HG03139 (cell line): ENCODE measurements at regions not wholly inside any gene's neighbourhood (a gene's known extent, or its start where the extent isn't known, plus 50 kb on each side); places are given as distances from the start of the nearest gene placed in this dataset.
"Not testable (repeated sequence)": the region's sequence is repeated elsewhere in the genome, so short reads cannot be mapped to it uniquely, and the experiment has no call there.

Experiments used
- ATAC-seq: cut with Tn5 transposase; IDR thresholded peaks from one replicate; pipeline ENCODE4 v1.9.1; 2021; ENCODE audit not compliant: unreplicated experiment

DNA sequence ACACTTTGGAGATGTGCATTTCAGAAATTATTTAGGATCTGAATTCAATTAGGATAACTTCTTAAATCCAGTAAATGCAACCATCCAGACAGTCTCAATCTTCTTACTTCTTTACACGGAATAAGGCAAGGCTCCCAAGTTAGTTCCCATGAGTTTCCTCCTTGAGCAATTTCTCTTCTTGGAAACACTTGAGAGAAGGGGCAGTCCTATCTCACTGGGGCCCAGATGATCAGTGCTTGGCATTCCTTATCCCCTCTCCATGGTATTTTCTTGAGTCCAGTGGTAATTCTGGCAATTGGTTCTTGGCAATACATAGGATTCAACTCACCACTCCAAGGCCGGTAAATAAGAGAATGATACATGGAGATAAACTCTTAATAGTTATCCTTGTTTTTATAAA, 87.1 kb upstream of the PTHLH start:
- ATAC-seq, result no peak

DNA sequence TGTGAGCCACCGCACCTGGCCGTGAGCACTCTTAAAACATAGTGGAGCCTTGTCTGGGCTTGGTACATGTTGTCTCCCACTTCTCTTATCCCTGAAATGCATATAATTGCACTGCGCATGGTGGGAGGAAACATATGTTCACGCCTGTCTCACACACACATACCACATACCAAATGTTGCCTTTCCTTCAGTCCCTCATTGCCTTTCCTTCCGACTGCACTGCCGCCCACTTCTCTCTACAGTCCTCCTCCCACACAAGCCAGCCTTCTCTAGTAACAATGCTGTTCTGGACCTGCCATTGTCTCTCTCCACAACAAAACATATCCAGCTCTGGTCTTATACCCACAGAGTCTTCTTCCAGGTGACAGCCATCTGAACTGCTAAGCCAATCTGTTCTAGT, 88.3 kb upstream of the PTHLH start:
- no peak for ATAC-seq

DNA sequence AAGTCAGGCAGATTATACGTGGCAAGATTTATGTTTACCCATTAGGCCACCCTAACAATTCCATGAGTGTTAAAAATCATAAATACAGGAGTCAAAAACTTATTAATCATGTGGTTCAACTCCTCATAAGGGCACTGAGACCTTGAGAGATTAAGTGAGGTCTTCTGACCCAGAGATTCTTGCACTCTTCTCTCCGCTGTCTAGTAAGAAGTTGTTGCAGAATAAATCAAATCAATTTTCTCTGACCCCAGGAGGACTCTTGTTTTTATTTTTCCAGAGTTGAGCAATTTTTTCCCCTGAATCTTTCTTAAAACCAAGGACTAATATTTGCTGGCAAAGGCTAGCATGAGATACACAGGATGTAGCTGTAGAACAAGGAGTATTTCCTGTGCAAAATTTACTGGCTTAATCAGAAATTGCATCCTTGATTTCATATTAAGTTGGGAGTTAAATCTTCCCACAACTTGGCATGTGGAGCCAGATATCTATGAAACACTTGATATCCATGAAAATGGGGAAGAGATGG, 90.9 kb upstream of the PTHLH start:
- no peak for ATAC-seq

DNA sequence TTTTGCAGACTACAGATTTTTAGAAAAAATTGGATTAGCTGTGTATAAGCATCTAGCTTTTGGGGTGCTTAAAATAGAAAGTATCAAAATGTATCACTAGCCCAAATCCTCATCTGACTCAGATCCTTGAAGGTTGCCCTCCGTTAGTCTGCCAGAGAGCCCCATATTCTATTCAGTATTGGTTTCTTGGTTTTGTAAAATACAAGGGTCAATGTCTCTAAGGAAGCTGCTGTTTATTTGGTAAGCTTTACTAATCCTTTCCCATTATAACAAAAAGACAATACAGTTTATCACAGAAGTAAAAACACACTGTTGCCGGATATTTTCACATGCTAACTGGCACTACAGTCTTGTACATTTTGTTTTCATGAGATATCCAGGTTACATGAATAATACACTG, 92.8 kb upstream of the PTHLH start:
- ATAC-seq, result no peak

- ATAC-seq, result no peak
Measured at GRCh38 chr12:28065889-28066630, 93.5 kb upstream of the PTHLH start.

GRCh38 chr12:28066879-28067278, 94.3 kb upstream of the PTHLH start:
- ATAC-seq, result no peak

DNA sequence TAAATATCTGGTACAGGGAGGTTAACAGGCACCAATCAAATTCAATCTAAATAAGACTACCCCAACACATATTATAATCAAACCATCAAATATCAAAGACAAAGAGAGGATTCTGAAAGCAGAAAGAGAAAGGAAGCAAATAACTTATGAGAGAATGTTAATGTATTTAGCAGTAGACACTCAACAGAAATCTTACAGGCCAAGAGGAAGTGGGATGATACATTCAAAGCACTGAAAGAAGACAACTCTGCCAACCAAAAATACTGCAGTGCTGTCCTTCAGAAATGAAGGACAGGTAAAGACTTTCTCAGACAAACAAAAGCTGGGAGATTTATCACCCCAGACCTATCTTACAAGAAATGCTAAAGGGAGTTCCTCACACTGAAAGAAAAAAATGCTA, 95.9 kb upstream of the PTHLH start:
- no peak for ATAC-seq

- no peak for ATAC-seq
Measured at GRCh38 chr12:28079539-28079938, 107.0 kb upstream of the PTHLH start.

DNA sequence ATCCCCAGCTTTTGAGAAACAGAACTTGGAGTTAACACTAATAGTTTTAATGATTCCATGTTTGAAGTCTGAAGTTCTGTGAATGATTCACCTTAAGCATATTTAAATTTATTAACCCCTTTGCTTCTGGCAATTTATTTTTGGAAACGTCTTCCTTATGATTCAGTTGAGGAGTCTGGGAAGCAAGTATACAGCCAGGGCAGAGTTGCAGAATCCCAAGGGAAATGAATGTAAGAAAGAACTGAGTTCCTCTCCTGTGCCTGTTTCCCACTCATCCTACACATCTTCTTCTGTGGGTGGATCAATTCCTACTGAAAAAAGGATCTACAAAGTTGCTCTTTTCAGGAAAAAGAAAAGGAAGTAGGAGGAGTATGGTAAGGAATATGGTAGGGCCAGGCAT, 108.2 kb upstream of the CCDC91 start:
- no peak for ATAC-seq

GRCh38 chr12:28083840-28084678, 106.2 kb upstream of the CCDC91 start:
- no peak for ATAC-seq

DNA sequence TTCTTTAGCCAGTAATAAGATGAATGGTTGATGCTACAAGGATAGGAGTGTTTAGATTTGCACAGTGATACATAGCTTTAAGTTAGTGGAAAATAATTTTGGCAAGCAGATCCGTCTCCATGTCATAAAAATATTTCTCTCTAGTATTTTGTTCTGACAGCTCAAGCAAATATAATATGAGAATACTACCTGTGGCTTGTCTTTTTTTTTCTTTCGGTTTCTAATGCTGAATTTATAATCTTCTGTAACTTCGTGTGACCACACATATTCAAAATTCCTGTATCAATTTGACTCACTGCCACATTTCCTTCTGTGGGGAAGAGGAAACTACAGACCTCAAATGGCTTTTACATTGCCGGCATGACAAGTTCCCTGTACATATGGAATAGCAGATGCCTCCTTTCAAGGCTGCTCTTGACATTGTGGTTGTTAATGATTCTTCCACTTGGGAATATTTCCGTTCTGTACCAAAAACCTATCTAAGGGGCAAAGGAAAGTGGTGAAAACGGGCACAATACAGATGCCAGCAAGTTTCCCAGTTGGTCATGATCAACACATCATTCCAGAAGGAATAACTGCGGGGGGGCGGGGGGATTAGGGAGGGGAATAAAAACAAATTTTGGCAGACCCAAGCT, 103.6 kb upstream of the CCDC91 start:
- peak; percentile 73 for ATAC-seq

DNA sequence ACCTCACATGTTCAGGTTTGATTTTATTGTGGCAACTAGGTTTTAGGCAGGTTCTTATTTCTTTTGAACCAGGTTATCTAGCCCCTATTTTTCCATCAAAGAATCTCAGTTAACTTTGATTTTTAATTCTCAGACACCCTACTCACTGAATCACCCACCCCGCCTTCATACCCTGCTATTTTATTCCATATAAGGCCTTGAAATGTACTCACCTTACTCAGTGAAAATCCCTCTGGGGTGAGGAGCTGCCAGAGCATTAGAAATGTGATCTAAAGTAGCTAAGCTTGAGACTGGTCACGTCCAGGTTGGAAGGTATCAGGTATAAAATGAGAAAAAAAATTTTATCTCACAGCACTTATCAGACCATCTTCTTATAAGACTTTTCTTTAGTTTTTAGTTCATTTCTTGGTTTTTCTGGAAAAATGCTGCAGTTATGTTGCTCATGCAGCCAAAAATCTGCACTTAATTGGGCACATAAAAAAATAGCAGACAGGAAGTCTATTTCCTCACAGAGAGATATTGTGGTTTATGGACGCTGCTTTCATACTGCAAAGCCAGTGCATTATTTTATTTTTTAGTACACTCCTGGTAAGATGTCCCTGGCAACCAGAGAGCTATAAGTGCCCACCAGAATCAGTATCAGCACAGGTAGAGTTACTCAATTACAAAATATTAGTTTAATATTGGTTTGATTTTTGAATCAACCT, 101.5 kb upstream of the CCDC91 start:
- no peak for ATAC-seq

DNA sequence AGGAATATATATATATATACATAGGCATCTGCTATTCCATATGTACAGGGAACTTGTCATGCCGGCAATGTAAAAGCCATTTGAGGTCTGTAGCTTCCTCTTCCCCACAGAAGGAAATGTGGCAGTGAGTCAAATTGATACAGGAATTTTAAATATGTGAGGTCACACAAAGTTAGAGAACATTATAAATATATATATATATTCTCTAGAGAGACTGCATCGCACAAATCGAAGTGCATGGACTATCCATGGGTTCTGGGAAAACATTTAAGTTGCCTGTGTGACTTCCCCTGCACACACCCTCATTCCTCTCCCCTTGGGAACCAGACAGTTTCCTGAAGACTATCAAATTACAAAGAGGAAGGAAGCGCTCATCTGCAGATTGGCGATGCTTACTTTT, 100.9 kb upstream of the CCDC91 start:
- no peak for ATAC-seq

DNA sequence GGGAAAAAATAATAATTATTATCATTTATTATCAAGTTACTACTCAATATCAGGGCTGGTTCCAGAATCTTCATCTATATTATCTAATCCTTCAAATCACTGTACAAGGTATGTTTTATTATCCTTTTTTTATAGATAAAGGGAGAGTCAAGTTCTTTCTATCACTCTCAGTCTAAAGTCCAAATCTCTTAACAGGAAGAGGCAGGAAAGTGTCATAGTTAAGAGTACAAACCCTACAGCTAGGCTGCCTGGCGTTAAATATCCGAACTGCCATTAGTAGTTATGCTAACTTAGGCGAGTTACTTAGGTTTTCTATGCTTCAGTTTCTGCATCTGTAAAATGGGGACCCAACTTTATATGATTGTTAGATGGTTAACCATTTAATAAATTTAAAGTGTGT, 99.4 kb upstream of the CCDC91 start:
- ATAC-seq, result no peak

- no peak for ATAC-seq
Measured at GRCh38 chr12:28092396-28092795, 97.9 kb upstream of the CCDC91 start.

- ATAC-seq, result no peak
Measured at GRCh38 chr12:28096649-28097048, 93.6 kb upstream of the CCDC91 start.

DNA sequence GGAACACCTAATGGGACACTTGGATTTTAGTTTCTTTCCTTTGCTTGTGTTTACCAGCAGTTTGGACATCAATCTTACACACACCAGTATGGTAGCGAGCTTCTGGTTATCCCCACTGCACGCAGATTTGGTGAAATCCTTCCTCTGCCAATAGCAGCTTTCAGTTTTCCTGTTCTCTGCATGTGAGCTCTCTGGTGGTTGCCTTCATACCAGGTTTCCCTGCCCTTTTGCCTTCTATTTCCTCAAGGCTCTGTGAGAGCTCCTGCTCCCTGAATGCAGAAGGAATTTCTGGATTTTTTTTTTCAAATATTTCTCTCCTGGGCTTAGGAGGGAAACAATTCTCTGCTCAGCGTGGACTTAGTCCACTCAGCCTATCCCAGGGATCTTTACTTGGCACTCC, 93.0 kb upstream of the CCDC91 start:
- no peak for ATAC-seq

GRCh38 chr12:28099245-28099644, 91.0 kb upstream of the CCDC91 start:
- ATAC-seq, result not testable (repeated sequence)

GRCh38 chr12:28099871-28100270, 90.4 kb upstream of the CCDC91 start:
- no peak for ATAC-seq

- no peak for ATAC-seq
Measured at GRCh38 chr12:28100717-28101116, 89.5 kb upstream of the CCDC91 start.

- ATAC-seq, result no peak
Measured at GRCh38 chr12:28104316-28104715, 85.9 kb upstream of the CCDC91 start.
